ENCODE measurements at regions not wholly inside any gene's neighbourhood (a gene's known extent, or its start where the extent isn't known, plus 50 kb on each side); places are given as distances from the start of the nearest gene placed in this dataset.

GRCh38 chrY:12483394-12483793, 217.6 kb upstream of the USP9Y start:
- TF ChIP-seq, protein P1, sequence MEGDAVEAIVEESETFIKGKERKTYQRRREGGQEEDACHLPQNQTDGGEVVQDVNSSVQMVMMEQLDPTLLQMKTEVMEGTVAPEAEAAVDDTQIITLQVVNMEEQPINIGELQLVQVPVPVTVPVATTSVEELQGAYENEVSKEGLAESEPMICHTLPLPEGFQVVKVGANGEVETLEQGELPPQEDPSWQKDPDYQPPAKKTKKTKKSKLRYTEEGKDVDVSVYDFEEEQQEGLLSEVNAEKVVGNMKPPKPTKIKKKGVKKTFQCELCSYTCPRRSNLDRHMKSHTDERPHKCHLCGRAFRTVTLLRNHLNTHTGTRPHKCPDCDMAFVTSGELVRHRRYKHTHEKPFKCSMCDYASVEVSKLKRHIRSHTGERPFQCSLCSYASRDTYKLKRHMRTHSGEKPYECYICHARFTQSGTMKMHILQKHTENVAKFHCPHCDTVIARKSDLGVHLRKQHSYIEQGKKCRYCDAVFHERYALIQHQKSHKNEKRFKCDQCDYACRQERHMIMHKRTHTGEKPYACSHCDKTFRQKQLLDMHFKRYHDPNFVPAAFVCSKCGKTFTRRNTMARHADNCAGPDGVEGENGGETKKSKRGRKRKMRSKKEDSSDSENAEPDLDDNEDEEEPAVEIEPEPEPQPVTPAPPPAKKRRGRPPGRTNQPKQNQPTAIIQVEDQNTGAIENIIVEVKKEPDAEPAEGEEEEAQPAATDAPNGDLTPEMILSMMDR (IDR thresholded peaks at IDR 0.05) = no peak
- TF ChIP-seq ELF4 (CRISPR knock-in tag; IDR thresholded peaks at IDR 0.05; ENCODE audit: low read depth) = no peak
- TF ChIP-seq, protein P2, sequence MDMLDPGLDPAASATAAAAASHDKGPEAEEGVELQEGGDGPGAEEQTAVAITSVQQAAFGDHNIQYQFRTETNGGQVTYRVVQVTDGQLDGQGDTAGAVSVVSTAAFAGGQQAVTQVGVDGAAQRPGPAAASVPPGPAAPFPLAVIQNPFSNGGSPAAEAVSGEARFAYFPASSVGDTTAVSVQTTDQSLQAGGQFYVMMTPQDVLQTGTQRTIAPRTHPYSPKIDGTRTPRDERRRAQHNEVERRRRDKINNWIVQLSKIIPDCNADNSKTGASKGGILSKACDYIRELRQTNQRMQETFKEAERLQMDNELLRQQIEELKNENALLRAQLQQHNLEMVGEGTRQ (CRISPR knock-in tag; IDR thresholded peaks at IDR 0.05) = no peak
- no peak for TF ChIP-seq ZNF396 (CRISPR knock-in tag; IDR thresholded peaks at IDR 0.05; ENCODE audit: borderline replicate concordance)
- TF ChIP-seq SP1 (CRISPR knock-in tag; conservative IDR thresholded peaks at IDR 0.05) = no peak
- TF ChIP-seq, protein P3, sequence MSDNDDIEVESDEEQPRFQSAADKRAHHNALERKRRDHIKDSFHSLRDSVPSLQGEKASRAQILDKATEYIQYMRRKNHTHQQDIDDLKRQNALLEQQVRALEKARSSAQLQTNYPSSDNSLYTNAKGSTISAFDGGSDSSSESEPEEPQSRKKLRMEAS (CRISPR knock-in tag; IDR thresholded peaks at IDR 0.05) = no peak
- TF ChIP-seq ZNF138 (CRISPR knock-in tag; conservative IDR thresholded peaks at IDR 0.05) = no peak
- no peak for TF ChIP-seq EMX1 (CRISPR knock-in tag; IDR thresholded peaks at IDR 0.05)
- TF ChIP-seq FOXJ3 (CRISPR knock-in tag; IDR thresholded peaks at IDR 0.05; ENCODE audit: borderline replicate concordance) = no peak
- TF ChIP-seq, protein P4, sequence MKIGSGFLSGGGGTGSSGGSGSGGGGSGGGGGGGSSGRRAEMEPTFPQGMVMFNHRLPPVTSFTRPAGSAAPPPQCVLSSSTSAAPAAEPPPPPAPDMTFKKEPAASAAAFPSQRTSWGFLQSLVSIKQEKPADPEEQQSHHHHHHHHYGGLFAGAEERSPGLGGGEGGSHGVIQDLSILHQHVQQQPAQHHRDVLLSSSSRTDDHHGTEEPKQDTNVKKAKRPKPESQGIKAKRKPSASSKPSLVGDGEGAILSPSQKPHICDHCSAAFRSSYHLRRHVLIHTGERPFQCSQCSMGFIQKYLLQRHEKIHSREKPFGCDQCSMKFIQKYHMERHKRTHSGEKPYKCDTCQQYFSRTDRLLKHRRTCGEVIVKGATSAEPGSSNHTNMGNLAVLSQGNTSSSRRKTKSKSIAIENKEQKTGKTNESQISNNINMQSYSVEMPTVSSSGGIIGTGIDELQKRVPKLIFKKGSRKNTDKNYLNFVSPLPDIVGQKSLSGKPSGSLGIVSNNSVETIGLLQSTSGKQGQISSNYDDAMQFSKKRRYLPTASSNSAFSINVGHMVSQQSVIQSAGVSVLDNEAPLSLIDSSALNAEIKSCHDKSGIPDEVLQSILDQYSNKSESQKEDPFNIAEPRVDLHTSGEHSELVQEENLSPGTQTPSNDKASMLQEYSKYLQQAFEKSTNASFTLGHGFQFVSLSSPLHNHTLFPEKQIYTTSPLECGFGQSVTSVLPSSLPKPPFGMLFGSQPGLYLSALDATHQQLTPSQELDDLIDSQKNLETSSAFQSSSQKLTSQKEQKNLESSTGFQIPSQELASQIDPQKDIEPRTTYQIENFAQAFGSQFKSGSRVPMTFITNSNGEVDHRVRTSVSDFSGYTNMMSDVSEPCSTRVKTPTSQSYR (CRISPR knock-in tag; IDR thresholded peaks at IDR 0.05) = no peak
- no peak for TF ChIP-seq ZBTB43 (CRISPR knock-in tag; IDR thresholded peaks at IDR 0.05)
- TF ChIP-seq ATF3 (CRISPR knock-in tag; conservative IDR thresholded peaks at IDR 0.05) = no peak
